Gastroesophageal sphincter (tissue), 3 donors: ENCODE measurements at regions not wholly inside any gene's neighbourhood (a gene's known extent, or its start where the extent isn't known, plus 50 kb on each side); places are given as distances from the start of the nearest gene placed in this dataset.

Experiments used
- CTCF ChIP-seq, 4 experiments: fragments of 200-600 bp in 2 of 4; fragments of 450-650 bp in 2 of 4; sonication (generic) in 1 of 4; IDR thresholded peaks; one replicate each; pipeline ENCODE4 v1.5.1; 2017 to 2019; ENCODE audit warnings: antibody characterized with exemption in 4 of 4, mild to moderate bottlenecking in 2 of 4, moderate library complexity in 2 of 4
- EP300 ChIP-seq: sonication (generic); formaldehyde crosslinking; IDR thresholded peaks from one replicate; pipeline ENCODE4 v1.6.1; 2017; ENCODE audit warnings: antibody characterized with exemption, mild to moderate bottlenecking
- POLR2A ChIP-seq, 2 donors: fragments of 450-650 bp; IDR thresholded peaks; one replicate each; pipeline ENCODE4 v1.6.1; 2017; ENCODE audit warnings: antibody characterized with exemption in 2 of 2, mild to moderate bottlenecking in 2 of 2, moderate library complexity in 1 of 2

- TF ChIP-seq CTCF (IDR thresholded peaks at IDR 0.05) (no peak), EP300 (no peak), POLR2A (IDR thresholded peaks at IDR 0.05) (no peak)
Measured at GRCh38 chr2:67289271-67289670, 107.9 kb upstream of the ETAA1 start.
